Lower leg skin (tissue), 4 donors: ENCODE measurements at regions not wholly inside any gene's neighbourhood (a gene's known extent, or its start where the extent isn't known, plus 50 kb on each side); places are given as distances from the start of the nearest gene placed in this dataset.
A peak's percentile ranks its signal among the peaks of the same experiment; 100 is the strongest.

Experiments
- DNase-seq, 2 donors: peaks; one replicate each; pipeline ENCODE4 v3.0.0-alpha.2; 2019; ENCODE audit warnings: low spot score in 2 of 2
- H3K4me3 ChIP-seq: fragments of 200-600 bp; sonication (generic); 2 replicates; pipeline ENCODE4 v1.5.1; 2017; ENCODE audit warnings: mild to moderate bottlenecking, low read depth; ENCODE audit not compliant: poor library complexity, severe bottlenecking
- CTCF ChIP-seq, 3 donors: fragments of 450-650 bp; IDR thresholded peaks; one replicate each; pipeline ENCODE4 v1.5.1; 2016; ENCODE audit warnings: antibody characterized with exemption in 3 of 3, mild to moderate bottlenecking in 3 of 3, moderate library complexity in 2 of 3
- POLR2A ChIP-seq, 2 donors: fragments of 450-650 bp; IDR thresholded peaks; one replicate each; pipeline ENCODE4 v1.6.1; 2016 to 2017; ENCODE audit warnings: antibody characterized with exemption in 2 of 2, mild to moderate bottlenecking in 1 of 2, moderate library complexity in 1 of 2
- WGBS, 2 donors: methylation state at CpG; one replicate each; pipeline ENCODE4 v1.1.5; 2018; 5-methylcytosine and 5-hydroxymethylcytosine counted together
- intact Hi-C: fragments of 100-400 bp; cut with DNase I; formaldehyde crosslinking; loops from one replicate; pipeline ENCODE4 v1.15.0; 2023; ENCODE audit warnings: low total_unique reads

GRCh38 chr3:72257203-72257602 lies 472.3 kb upstream of the PROK2 start:
- H3K4me3 ChIP-seq, result no peak overlapping the region
- 84 to 91% methylated on average over 4 of the region's 4 CpGs for WGBS, 2 donors
- no peak for DNase-seq
- intact Hi-C loops, result no loop called here
- no peak for TF ChIP-seq POLR2A (IDR thresholded peaks at IDR 0.05)
- TF ChIP-seq CTCF (IDR thresholded peaks at IDR 0.05), result no peak

- no peak for TF ChIP-seq CTCF (IDR thresholded peaks at IDR 0.05)
- TF ChIP-seq POLR2A (IDR thresholded peaks at IDR 0.05), result no peak
- 81 to 92% methylated on average over 5 to 6 of the region's 6 CpGs for WGBS, 2 donors
- H3K4me3 ChIP-seq, result no peak overlapping the region
- intact Hi-C loops, result no loop called here
- DNase-seq, result no peak
Observed at GRCh38 chr3:72256716-72257115, 471.8 kb upstream of the PROK2 start.

- peak; percentile 73 to 93 for DNase-seq
- TF ChIP-seq POLR2A (IDR thresholded peaks at IDR 0.05) (no peak), CTCF (IDR thresholded peaks at IDR 0.05) (no peak)
- 21 to 42% methylated on average over 14 of the region's 14 CpGs for WGBS, 2 donors
- intact Hi-C loops, result no loop called here
- H3K4me3 ChIP-seq, result no peak overlapping the region
Observed at GRCh38 chr3:72255791-72256559, 471.0 kb upstream of the PROK2 start.

- intact Hi-C loops, result no loop called here
- H3K4me3 ChIP-seq, result no peak overlapping the region
- no peak for DNase-seq
- no peak for TF ChIP-seq POLR2A (IDR thresholded peaks at IDR 0.05)
- TF ChIP-seq CTCF (IDR thresholded peaks at IDR 0.05), result no peak
- 4 to 10% methylated on average over 2 of the region's 2 CpGs for WGBS, 2 donors
Observed at GRCh38 chr3:72255191-72255590, 470.2 kb upstream of the PROK2 start.

- H3K4me3 ChIP-seq, result no peak overlapping the region
- 97 to 98% methylated on average over 2 of the region's 2 CpGs for WGBS, 2 donors
- TF ChIP-seq POLR2A (IDR thresholded peaks at IDR 0.05) (no peak), CTCF (IDR thresholded peaks at IDR 0.05) (no peak)
- no peak for DNase-seq
- intact Hi-C loops, result no loop called here
Observed at GRCh38 chr3:72254483-72254882, 469.5 kb upstream of the PROK2 start.

- H3K4me3 ChIP-seq, result no peak overlapping the region
- intact Hi-C loops, result no loop called here
- TF ChIP-seq CTCF (IDR thresholded peaks at IDR 0.05) (no peak), POLR2A (IDR thresholded peaks at IDR 0.05) (no peak)
- DNase-seq, result no peak
- WGBS, 2 donors, result 92% methylated on average over 2 of the region's 2 CpGs
Observed at GRCh38 chr3:72250725-72251124, 465.8 kb upstream of the PROK2 start.
